ENCODE measurements at regions not wholly inside any gene's neighbourhood (a gene's known extent, or its start where the extent isn't known, plus 50 kb on each side); places are given as distances from the start of the nearest gene placed in this dataset.

GRCh38 chr3:146783446-146783845 lies 178.3 kb upstream of the PLSCR5 start:
- no peak for DNase-seq (ENCODE audit: low read depth)
- TF ChIP-seq, protein P1, sequence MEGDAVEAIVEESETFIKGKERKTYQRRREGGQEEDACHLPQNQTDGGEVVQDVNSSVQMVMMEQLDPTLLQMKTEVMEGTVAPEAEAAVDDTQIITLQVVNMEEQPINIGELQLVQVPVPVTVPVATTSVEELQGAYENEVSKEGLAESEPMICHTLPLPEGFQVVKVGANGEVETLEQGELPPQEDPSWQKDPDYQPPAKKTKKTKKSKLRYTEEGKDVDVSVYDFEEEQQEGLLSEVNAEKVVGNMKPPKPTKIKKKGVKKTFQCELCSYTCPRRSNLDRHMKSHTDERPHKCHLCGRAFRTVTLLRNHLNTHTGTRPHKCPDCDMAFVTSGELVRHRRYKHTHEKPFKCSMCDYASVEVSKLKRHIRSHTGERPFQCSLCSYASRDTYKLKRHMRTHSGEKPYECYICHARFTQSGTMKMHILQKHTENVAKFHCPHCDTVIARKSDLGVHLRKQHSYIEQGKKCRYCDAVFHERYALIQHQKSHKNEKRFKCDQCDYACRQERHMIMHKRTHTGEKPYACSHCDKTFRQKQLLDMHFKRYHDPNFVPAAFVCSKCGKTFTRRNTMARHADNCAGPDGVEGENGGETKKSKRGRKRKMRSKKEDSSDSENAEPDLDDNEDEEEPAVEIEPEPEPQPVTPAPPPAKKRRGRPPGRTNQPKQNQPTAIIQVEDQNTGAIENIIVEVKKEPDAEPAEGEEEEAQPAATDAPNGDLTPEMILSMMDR (IDR thresholded peaks at IDR 0.05; ENCODE audit: low read depth, low read length), result no peak
- TF ChIP-seq, protein P2, sequence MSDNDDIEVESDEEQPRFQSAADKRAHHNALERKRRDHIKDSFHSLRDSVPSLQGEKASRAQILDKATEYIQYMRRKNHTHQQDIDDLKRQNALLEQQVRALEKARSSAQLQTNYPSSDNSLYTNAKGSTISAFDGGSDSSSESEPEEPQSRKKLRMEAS (IDR thresholded peaks at IDR 0.05; ENCODE audit: low read depth, low read length), result no peak
- no peak for TF ChIP-seq POLR2A (IDR thresholded peaks at IDR 0.05; ENCODE audit: extremely low read depth, insufficient read length)
- TF ChIP-seq MYC (IDR thresholded peaks at IDR 0.05; ENCODE audit: low read depth, low read length), result no peak

DNA sequence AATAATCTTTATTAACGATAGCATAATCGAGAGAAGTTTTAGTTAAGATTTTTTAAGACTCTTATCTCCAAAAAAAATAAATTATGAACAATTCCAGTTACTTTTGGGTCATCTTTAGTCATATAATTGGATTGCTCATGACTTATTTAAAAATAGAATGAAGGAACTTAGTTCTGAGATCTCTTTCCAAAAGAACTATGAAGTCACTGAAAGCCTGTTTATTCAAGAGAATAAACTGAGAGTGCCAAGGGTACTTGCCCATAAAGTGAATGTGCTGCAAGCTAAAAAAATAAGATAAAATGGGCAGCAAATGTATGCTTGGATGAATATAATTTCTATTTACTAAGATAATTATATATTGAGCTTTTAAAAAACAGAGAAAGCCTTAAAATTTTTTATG lies 176.5 kb upstream of the PLSCR5 start:
- no peak for DNase-seq (ENCODE audit: low read depth)
- TF ChIP-seq, protein P2 (IDR thresholded peaks at IDR 0.05; ENCODE audit: low read depth, low read length), result no peak
- TF ChIP-seq, protein P1 (IDR thresholded peaks at IDR 0.05; ENCODE audit: low read depth, low read length), result no peak
- no peak for TF ChIP-seq MYC (IDR thresholded peaks at IDR 0.05; ENCODE audit: low read depth, low read length)
- TF ChIP-seq POLR2A (IDR thresholded peaks at IDR 0.05; ENCODE audit: extremely low read depth, insufficient read length), result no peak
- H3K4me3 ChIP-seq (ENCODE audit: low read depth, low read length), result no peak overlapping the region

More at GRCh38 chr3:146783446-146783845, 178.3 kb upstream of the PLSCR5 start:
- H3K4me3 ChIP-seq (ENCODE audit: low read depth, low read length), result no peak overlapping the region

DNA sequence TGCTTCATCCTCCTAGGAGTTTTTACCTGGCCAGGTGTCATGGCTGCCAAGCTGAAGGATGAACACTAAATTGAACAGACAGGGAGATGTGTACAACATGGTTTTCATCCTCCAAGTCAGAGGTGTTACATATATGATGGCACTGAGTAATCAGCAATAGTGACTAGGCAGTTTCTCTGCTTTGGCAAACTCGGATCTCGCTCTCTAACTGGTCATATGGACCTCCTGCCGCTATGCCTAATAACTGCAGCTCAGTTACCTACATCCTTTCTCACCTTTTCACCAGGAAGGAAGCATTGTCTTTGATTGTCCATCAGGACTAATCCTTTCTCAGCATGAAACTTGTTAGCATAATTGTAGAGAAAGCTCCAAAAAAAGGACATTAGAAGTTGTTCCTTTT lies 175.9 kb upstream of the PLSCR5 start:
- TF ChIP-seq, protein P1 (IDR thresholded peaks at IDR 0.05; ENCODE audit: low read depth, low read length), result no peak
- TF ChIP-seq POLR2A (IDR thresholded peaks at IDR 0.05; ENCODE audit: extremely low read depth, insufficient read length), result no peak
- TF ChIP-seq MYC (IDR thresholded peaks at IDR 0.05; ENCODE audit: low read depth, low read length), result no peak
- TF ChIP-seq, protein P2 (IDR thresholded peaks at IDR 0.05; ENCODE audit: low read depth, low read length), result no peak
- DNase-seq (ENCODE audit: low read depth), result no peak
- no peak overlapping the region for H3K4me3 ChIP-seq (ENCODE audit: low read depth, low read length)

GRCh38 chr3:146780251-146780650 lies 175.1 kb upstream of the PLSCR5 start:
- H3K4me3 ChIP-seq (ENCODE audit: low read depth, low read length), result no peak overlapping the region
- DNase-seq (ENCODE audit: low read depth), result no peak
- TF ChIP-seq MYC (IDR thresholded peaks at IDR 0.05; ENCODE audit: low read depth, low read length), result no peak
- TF ChIP-seq, protein P2 (IDR thresholded peaks at IDR 0.05; ENCODE audit: low read depth, low read length), result no peak

DNA sequence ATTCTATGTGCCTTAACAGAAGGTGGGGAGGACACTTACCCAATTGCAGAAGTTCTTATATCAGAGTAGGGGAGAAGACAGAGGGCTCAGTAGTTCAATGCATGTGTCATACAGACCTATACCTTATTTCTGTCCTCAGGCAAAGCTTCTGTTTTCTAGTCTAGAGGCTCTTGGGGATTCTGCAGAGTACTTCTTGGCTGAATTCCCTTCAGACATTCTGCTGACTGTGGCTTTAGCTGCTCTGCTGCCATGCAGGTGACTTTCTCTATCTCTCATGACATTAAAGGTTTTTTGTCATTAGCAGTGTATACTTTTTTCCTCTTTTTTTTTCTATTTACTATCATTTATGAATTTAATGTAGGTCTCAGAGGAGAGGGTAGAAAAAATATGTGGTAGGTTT lies 172.8 kb upstream of the PLSCR5 start:
- TF ChIP-seq, protein P1 (IDR thresholded peaks at IDR 0.05; ENCODE audit: low read depth, low read length), result no peak
- TF ChIP-seq, protein P2 (IDR thresholded peaks at IDR 0.05; ENCODE audit: low read depth, low read length), result no peak
- TF ChIP-seq MYC (IDR thresholded peaks at IDR 0.05; ENCODE audit: low read depth, low read length), result no peak
- TF ChIP-seq POLR2A (IDR thresholded peaks at IDR 0.05; ENCODE audit: extremely low read depth, insufficient read length), result no peak
- DNase-seq (ENCODE audit: low read depth), result no peak
- H3K4me3 ChIP-seq (ENCODE audit: low read depth, low read length), result no peak overlapping the region

GRCh38 chr3:146772211-146772743 lies 167.1 kb upstream of the PLSCR5 start:
- TF ChIP-seq POLR2A (IDR thresholded peaks at IDR 0.05; ENCODE audit: extremely low read depth, insufficient read length) (no peak), MYC (IDR thresholded peaks at IDR 0.05; ENCODE audit: low read depth, low read length) (no peak)
- TF ChIP-seq, protein P2 (IDR thresholded peaks at IDR 0.05; ENCODE audit: low read depth, low read length), result no peak
- TF ChIP-seq, protein P1 (IDR thresholded peaks at IDR 0.05; ENCODE audit: low read depth, low read length), result no peak
- no peak for DNase-seq (ENCODE audit: low read depth)
- no peak overlapping the region for H3K4me3 ChIP-seq (ENCODE audit: low read depth, low read length)
